HEK293T (cell line): ENCODE measurements at regions not wholly inside any gene's neighbourhood (a gene's known extent, or its start where the extent isn't known, plus 50 kb on each side); places are given as distances from the start of the nearest gene placed in this dataset.

Source experiments
- BHLHE40 ChIP-seq: fragments of 450-650 bp; IDR thresholded peaks from 2 replicates; pipeline ENCODE4 v1.6.1; 2016; ENCODE audit warnings: mild to moderate bottlenecking, moderate library complexity, borderline replicate concordance
- ELF4 ChIP-seq: fragments of 450-650 bp; IDR thresholded peaks from 2 replicates; pipeline ENCODE4 v1.6.1; 2017; ENCODE audit warnings: antibody characterized with exemption
- FOXM1 ChIP-seq: fragments of 450-650 bp; IDR thresholded peaks from 2 replicates; pipeline ENCODE4 v1.6.1; 2017; ENCODE audit warnings: mild to moderate bottlenecking, borderline replicate concordance
- HDGF ChIP-seq: fragments of 450-650 bp; IDR thresholded peaks from 2 replicates; pipeline ENCODE4 v1.6.1; 2017; ENCODE audit warnings: antibody characterized with exemption, borderline replicate concordance
- L3MBTL2 ChIP-seq: fragments of 450-650 bp; conservative IDR thresholded peaks from 2 replicates; pipeline ENCODE4 v1.6.1; 2016; ENCODE audit warnings: mild to moderate bottlenecking
- SP1 ChIP-seq: fragments of 450-650 bp; IDR thresholded peaks from 2 replicates; pipeline ENCODE4 v1.6.1; 2017
- TARDBP ChIP-seq: fragments of 450-650 bp; IDR thresholded peaks from 2 replicates; pipeline ENCODE4 v1.6.1; 2016
- ZNF384 ChIP-seq: fragments of 450-650 bp; IDR thresholded peaks from 2 replicates; pipeline ENCODE4 v1.6.1; 2016

DNA sequence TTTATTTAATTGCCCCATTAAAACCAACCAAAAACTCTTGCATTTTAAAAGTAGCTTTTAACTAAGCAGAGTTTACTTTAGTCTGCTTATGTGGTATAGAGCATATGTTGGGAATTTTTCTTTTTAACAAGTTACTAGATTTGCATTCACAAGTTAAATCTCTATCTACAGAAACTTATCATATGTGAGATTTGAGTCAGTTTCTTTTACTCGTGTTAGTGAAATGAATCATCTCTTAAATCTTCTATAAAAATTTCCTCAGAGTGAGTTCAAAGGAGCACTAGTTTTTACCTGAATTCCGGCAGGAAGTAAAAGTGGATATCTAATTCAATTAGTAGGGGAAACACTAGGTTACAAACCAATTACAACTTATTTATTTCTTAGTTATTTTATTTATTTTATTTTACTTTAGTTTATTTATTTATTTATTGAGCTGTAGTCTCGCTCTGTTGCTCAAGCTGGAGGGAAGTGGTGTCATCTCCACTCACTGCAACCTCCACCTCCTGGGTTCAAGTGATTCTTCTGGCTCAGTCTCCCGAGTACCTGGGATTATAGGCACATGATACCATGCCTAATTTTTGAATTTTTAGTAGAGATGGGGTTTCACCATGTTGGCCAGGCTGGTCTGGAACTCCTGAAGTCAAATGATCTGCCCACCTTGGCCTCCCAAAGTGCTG lies 1609.6 kb upstream of the B3GALT2 start:
- no peak for TF ChIP-seq HDGF
- TF ChIP-seq BHLHE40: no peak
- TF ChIP-seq TARDBP: no peak
- no peak for TF ChIP-seq SP1
- TF ChIP-seq L3MBTL2: no peak
- no peak for TF ChIP-seq FOXM1
- no peak for TF ChIP-seq ELF4
- no peak for TF ChIP-seq ZNF384
